Common myeloid progenitor, CD34-positive (primary cell): ENCODE measurements at regions not wholly inside any gene's neighbourhood (a gene's known extent, or its start where the extent isn't known, plus 50 kb on each side); places are given as distances from the start of the nearest gene placed in this dataset.

Experiments
- CTCF ChIA-PET: fragments of 350-600 bp; sonication (Branson Sonifier 250); formaldehyde crosslinking; loops from one replicate; lab custom pipeline; 2021; ENCODE audit warnings: antibody characterized with exemption; lab: Charles Lee
- POLR2A ChIA-PET: fragments of 350-600 bp; sonication (Branson Sonifier 250); formaldehyde crosslinking; loops from one replicate; lab custom pipeline; 2021; ENCODE audit warnings: antibody characterized with exemption; lab: Charles Lee
- DNase-seq, 3 donors: peaks; one replicate each; pipeline versions ENCODE4 v3.0.0 to v3.0.0-alpha.2; 2013
- H3K27ac ChIP-seq, 2 experiments: 1 replicate in 1 of 2; 2 replicates in 1 of 2; pipeline ENCODE4 v1.7.0; 2013; ENCODE audit warnings: inconsistent platforms in 2 of 2, low read length in 2 of 2, mild to moderate bottlenecking in 2 of 2, low read depth in 1 of 2, moderate library complexity in 1 of 2; ENCODE audit not compliant: severe bottlenecking in 2 of 2, insufficient read depth in 1 of 2, poor library complexity in 1 of 2
- H3K27me3 ChIP-seq, 5 experiments: replicated peaks in 2 of 5; 1 replicate in 3 of 5; 2 replicates in 2 of 5; pipeline versions ENCODE4 v1.6.1 to v1.7.0; 2013; ENCODE audit warnings: low read length in 4 of 5, mild to moderate bottlenecking in 2 of 5, moderate library complexity in 2 of 5, inconsistent platforms in 1 of 5; ENCODE audit not compliant: insufficient read depth in 5 of 5, control insufficient read depth in 4 of 5
- H3K36me3 ChIP-seq, 4 experiments: 1 replicate in 2 of 4; 2 replicates in 2 of 4; pipeline versions ENCODE4 v1.6.1 to v1.7.0; 2013; ENCODE audit warnings: low read length in 3 of 4, control low read depth in 1 of 4, mild to moderate bottlenecking in 1 of 4; ENCODE audit not compliant: control insufficient read depth in 4 of 4, insufficient read depth in 4 of 4
- H3K4me1 ChIP-seq, 4 experiments: 1 replicate in 3 of 4; 2 replicates in 1 of 4; pipeline versions ENCODE4 v1.6.1 to v1.7.1; 2013; ENCODE audit warnings: low read length in 3 of 4, mild to moderate bottlenecking in 3 of 4, control low read depth in 1 of 4, inconsistent platforms in 1 of 4, moderate library complexity in 1 of 4; ENCODE audit not compliant: control insufficient read depth in 4 of 4, insufficient read depth in 4 of 4; ENCODE audit errors: control extremely low read depth in 1 of 4
- H3K4me3 ChIP-seq, 7 experiments: 1 replicate in 4 of 7; 2 replicates in 3 of 7; pipeline versions ENCODE4 v1.5.1 to v1.7.0; 2013; ENCODE audit warnings: mild to moderate bottlenecking in 7 of 7, low read length in 6 of 7, moderate library complexity in 6 of 7, inconsistent platforms in 2 of 7, low read depth in 2 of 7, control low read depth in 1 of 7; ENCODE audit not compliant: insufficient read depth in 4 of 7, control insufficient read depth in 1 of 7; ENCODE audit errors: extremely low read depth in 1 of 7
- H3K9me3 ChIP-seq, 5 experiments: 1 replicate in 4 of 5; 2 replicates in 1 of 5; pipeline versions ENCODE4 v1.6.1 to v1.7.1; 2013; ENCODE audit warnings: low read length in 4 of 5, mild to moderate bottlenecking in 2 of 5, inconsistent platforms in 1 of 5, low read depth in 1 of 5, moderate library complexity in 1 of 5; ENCODE audit not compliant: control insufficient read depth in 4 of 5, insufficient read depth in 2 of 5; ENCODE audit errors: control extremely low read depth in 1 of 5
- WGBS: methylation state at CpG from one replicate; pipeline ENCODE4 v1.1.5; 2013; ENCODE audit not compliant: insufficient coverage; 5-methylcytosine and 5-hydroxymethylcytosine counted together

DNA sequence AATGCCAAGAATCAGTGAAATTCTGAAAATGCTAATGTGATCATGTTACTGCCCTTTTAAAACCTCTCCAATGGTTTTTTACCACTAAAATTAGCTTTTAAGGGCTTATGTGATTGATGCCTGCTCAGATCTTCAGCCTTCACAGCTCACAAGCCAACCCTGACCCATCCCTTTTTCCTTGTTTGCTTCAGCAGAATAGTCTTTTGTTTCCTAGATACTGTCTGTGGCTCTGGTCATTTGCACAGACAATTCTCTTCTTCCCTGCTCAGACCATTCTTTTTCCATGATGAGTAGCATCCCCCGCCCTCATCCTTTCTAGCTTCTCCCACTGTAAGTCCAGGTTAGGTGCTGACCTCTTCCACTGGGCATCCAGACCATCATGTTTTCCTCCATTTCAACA, 164.9 kb upstream of the NT5C1B start:
- ChIA-PET POLR2A (no interaction called here), CTCF (no interaction called here)
- H3K27me3 ChIP-seq: peaks cover 0 to 5% (median 0%) of the 10 kb centered on the region in 5 experiments
- no peaks in the 10 kb centered on the region for H3K9me3 ChIP-seq
- DNase-seq: no peak
- H3K4me3 ChIP-seq: no peak overlapping the region
- no peaks in the 10 kb centered on the region for H3K36me3 ChIP-seq
- 89% methylated on average over 1 of the region's 1 CpG for WGBS
- no peak overlapping the region for H3K27ac ChIP-seq
- no peaks in the 10 kb centered on the region for H3K4me1 ChIP-seq

DNA sequence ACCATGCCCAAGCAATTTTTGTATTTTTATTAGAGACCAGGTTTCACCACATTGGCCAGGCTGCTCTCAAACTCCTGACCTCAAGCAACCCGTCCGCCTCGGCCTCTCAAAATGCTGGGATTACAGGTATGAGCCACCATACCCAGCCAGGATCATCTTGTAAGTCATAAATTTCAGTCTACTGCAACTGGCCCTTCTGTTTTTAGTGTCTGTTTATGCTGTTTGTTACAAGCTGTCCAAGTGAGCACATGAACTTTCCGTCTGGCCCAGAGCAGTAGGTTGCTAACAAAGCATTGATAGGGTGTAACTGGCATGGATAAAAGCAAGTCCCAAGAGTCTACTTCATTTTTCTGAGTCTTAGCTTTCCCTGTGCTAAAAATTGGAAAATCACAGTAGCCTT, 164.4 kb upstream of the NT5C1B start:
- CTCF ChIA-PET: interaction anchor here (0.9 kb wide), 1 partner anchor 232 kb away, joined by 3 read pairs; no protein-coding TSS in a partner anchor
- no peaks in the 10 kb centered on the region for H3K9me3 ChIP-seq
- no peak overlapping the region for H3K27ac ChIP-seq
- POLR2A ChIA-PET: interaction anchor here (0.7 kb wide), 1 partner anchor 29 kb away, joined by 3 read pairs; no protein-coding TSS in a partner anchor
- H3K36me3 ChIP-seq: no peaks in the 10 kb centered on the region
- H3K27me3 ChIP-seq: peaks cover 0 to 5% (median 0%) of the 10 kb centered on the region in 5 experiments
- no peak for DNase-seq
- H3K4me1 ChIP-seq: no peaks in the 10 kb centered on the region
- 100% methylated on average over 3 of the region's 4 CpGs for WGBS
- no peak overlapping the region for H3K4me3 ChIP-seq

DNA sequence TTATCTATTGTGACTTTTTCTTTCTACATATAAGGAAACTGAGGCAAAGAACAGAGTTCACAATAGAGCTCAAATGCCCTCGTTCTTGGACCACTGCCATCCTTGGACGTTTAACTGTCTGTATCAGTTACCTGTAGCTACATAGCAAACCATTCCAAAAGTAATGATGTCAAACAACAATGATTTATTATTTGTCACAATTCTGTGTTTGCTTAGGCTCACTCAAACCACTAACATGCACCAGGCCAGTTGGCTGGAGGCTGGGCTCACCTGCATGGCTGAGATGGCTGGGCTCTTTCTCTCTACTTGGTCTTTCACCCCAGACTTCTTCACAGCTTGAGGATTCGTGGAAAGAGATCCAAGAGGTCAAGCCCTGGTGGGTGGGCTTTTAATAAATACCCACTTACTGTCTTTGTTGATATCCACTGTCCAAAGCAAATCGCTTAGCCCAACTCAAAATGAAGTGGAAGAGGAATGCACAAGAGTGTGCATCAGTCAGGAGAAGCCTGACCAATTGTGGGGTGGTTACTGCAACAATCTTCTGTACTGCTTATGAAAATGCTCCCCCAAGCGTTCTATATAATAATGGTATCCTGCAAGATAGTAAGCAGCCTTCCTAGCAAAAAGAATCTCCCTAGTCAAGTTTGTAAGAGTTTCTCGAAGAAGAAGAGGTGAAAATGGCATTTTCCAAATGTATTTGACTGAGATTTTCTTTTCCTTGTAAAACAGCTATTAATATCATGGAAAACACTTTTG, 163.5 kb upstream of the NT5C1B start:
- ChIA-PET CTCF (interaction anchor here (0.6 to 0.9 kb wide), 2 partner anchors 24 to 232 kb away, joined by 3 read pairs; no protein-coding TSS in a partner anchor), POLR2A (no interaction called here)
- Histone ChIP-seq H3K27me3 (peaks cover 0 to 5% (median 0%) of the 10 kb centered on the region in 5 experiments), H3K36me3 (no peaks in the 10 kb centered on the region), H3K4me1 (no peaks in the 10 kb centered on the region), H3K4me3 (no peak overlapping the region), H3K27ac (no peak overlapping the region), H3K9me3 (no peaks in the 10 kb centered on the region)
- WGBS: 80% methylated on average over 2 of the region's 6 CpGs
- no peak for DNase-seq

DNA sequence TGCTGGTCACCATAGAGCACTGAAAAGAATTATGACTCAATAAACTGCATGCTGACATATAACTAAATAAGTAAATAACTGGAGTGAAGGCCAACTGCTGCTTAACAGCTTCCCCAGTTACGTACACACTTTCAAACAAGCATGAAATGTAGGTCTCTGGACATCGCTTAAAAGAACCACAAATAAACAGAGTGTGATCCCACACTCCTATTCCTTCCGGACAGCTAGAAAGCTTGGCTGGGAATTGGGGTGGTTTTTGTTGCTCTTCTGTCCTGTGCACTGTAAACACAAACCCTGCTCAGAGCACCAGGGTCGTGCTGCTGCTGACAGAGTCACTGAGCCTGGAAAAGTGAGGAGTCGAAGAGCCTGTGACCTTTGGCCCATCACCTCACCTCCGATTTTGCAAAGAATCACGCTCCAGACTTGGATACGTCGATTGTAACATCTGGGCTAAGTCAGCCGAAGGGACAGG, 162.7 kb upstream of the NT5C1B start:
- peaks cover 0 to 5% (median 0%) of the 10 kb centered on the region in 5 experiments for H3K27me3 ChIP-seq
- no peaks in the 10 kb centered on the region for H3K4me1 ChIP-seq
- WGBS: 93% methylated on average over 9 of the region's 10 CpGs
- DNase-seq: no peak
- no peaks in the 10 kb centered on the region for H3K9me3 ChIP-seq
- H3K36me3 ChIP-seq: no peaks in the 10 kb centered on the region
- POLR2A ChIA-PET: no interaction called here
- H3K4me3 ChIP-seq: no peak overlapping the region
- CTCF ChIA-PET: no interaction called here
- H3K27ac ChIP-seq: no peak overlapping the region

DNA sequence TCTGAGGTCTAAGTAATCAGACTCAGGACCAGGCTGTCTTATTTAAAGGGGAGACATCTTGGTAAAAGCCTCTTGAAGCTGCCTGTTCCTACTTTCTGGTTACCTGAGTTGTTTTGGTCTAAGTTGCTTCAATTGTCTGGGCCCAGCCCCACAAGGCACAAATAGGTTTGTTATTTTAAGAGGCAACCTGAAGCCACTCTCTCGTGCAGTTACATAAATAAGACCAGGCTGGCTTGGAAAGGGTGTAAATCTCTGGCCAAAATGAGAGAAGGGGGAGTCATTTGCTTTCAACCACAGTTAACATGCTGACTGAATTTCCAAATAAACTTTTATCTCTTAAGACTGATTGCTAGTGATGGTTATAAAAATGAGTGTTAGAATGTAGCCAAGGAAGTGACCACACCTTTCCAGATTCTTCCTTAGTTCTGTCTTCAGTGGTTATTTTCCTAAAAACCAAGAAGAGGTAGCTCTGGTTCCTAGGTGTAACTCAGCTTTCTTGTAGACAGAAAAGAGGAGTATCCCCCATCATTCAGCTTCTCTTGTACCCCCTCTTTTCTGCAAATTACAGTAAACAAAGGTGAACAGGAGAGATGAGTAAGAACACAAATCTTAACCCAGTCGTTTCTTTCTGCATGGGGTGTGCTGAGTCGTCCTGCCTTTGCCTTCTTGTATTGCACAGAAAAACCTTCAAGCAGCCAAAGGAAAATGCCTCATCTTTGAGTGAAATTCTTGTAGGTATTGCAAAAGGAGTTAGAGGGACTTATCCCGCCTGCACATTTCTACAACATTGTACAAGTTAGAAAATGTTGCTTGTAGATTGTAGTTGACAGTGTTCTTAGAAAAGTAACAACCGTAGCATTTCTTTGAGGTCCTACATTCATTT, 161.5 kb upstream of the NT5C1B start:
- H3K4me1 ChIP-seq: no peaks in the 10 kb centered on the region
- H3K27me3 ChIP-seq: peaks cover 0 to 5% (median 0%) of the 10 kb centered on the region in 5 experiments
- H3K36me3 ChIP-seq: no peaks in the 10 kb centered on the region
- no peak overlapping the region for H3K4me3 ChIP-seq
- H3K9me3 ChIP-seq: no peaks in the 10 kb centered on the region
- ChIA-PET POLR2A (interaction anchor here (0.7 kb wide), 1 partner anchor 32 kb away, joined by 3 read pairs; no protein-coding TSS in a partner anchor), CTCF (interaction anchor here (1.7 kb wide), 1 partner anchor 1113 kb away, joined by 4 read pairs; no protein-coding TSS in a partner anchor)
- H3K27ac ChIP-seq: no peak overlapping the region
- DNase-seq: no peak
- 65% methylated on average over 2 of the region's 5 CpGs for WGBS

DNA sequence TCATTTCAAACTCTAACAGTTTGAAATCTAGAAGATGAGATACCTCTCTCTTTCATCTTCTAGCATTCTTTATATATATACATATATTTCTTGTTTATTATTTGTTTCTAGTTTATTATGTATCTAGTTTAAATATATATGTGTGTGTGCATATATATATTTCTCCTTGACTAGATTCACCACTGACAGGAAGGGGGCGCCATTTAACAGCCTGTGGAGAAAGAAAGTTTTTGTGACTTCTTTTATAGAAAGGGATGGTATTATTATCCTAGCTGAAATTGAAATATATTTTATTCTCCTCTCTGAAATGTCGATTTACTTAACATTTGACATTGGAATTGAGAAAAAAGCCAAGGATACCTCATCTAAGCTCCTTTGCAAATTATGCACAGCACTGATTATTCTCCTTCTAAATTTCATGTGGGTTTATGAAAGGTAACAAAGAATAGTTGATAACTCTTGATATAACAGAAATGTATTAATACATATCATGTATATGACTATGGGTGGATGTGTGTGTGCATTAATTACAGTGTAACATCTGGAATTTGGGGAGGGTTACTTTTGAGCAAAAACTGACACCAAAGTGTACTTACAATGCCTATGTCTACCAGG, 160.7 kb upstream of the NT5C1B start:
- H3K4me1 ChIP-seq: no peaks in the 10 kb centered on the region
- peaks cover 0 to 5% (median 0%) of the 10 kb centered on the region in 5 experiments for H3K27me3 ChIP-seq
- ChIA-PET POLR2A (interaction anchor here (0.7 kb wide), 1 partner anchor 33 kb away, joined by 3 read pairs; no protein-coding TSS in a partner anchor), CTCF (interaction anchor here (0.9 to 1.7 kb wide), 3 partner anchors 37 to 1114 kb away, joined by 3 to 4 read pairs (median 3); no protein-coding TSS in a partner anchor)
- no peak overlapping the region for H3K27ac ChIP-seq
- peak; percentile 18 to 60 (median 49) for DNase-seq
- WGBS: no CpG with 5 or more reads among the region's 2 CpGs
- H3K9me3 ChIP-seq: no peaks in the 10 kb centered on the region
- no peak overlapping the region for H3K4me3 ChIP-seq
- no peaks in the 10 kb centered on the region for H3K36me3 ChIP-seq
